ENCODE measurements at regions not wholly inside any gene's neighbourhood (a gene's known extent, or its start where the extent isn't known, plus 50 kb on each side); places are given as distances from the start of the nearest gene placed in this dataset.

GRCh38 chr1:244335456-244335855 is 116.3 kb downstream of the ADSS2 start:
- no peak for DNase-seq (ENCODE audit: low read depth)
- TF ChIP-seq, protein P1, sequence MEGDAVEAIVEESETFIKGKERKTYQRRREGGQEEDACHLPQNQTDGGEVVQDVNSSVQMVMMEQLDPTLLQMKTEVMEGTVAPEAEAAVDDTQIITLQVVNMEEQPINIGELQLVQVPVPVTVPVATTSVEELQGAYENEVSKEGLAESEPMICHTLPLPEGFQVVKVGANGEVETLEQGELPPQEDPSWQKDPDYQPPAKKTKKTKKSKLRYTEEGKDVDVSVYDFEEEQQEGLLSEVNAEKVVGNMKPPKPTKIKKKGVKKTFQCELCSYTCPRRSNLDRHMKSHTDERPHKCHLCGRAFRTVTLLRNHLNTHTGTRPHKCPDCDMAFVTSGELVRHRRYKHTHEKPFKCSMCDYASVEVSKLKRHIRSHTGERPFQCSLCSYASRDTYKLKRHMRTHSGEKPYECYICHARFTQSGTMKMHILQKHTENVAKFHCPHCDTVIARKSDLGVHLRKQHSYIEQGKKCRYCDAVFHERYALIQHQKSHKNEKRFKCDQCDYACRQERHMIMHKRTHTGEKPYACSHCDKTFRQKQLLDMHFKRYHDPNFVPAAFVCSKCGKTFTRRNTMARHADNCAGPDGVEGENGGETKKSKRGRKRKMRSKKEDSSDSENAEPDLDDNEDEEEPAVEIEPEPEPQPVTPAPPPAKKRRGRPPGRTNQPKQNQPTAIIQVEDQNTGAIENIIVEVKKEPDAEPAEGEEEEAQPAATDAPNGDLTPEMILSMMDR (IDR thresholded peaks at IDR 0.05; ENCODE audit: control insufficient read depth, insufficient read depth, low read depth, low read length, missing control alignments), result no peak
- H3K4me3 ChIP-seq (ENCODE audit: control insufficient read depth, low read depth, low read length), result no peak overlapping the region

DNA sequence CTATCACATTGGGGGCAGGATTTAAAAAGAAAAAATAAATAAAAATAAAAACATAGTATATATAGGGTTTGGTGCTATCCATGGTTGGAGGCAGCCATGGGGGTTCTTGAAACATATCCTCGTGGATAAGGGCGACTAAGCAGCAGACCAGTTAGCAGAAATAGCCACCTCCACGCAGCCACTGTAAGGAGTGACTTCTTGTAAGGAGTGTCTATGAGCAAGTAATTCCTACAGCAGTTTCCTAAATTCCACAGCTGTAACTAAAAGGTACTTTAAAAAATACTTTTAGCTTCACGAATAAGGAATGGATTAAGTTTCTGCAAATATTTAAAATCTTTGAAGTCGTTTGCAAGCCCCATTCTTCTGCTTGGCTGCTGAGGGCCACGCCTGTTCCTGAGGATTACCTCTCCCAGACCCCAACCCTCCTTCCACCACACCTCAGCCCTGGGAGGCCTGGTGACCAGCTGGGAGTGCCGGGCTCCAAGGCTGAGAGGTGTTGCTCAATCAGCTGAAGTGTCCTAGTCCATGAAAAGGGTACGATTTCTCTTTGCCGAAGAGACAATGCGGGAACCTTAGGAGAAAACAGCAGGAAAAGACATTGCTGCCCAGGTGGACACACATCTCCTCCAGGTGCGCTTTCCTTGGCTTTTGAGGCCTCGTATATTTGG is 115.3 kb downstream of the ADSS2 start:
- no peak for DNase-seq (ENCODE audit: low read depth)
- TF ChIP-seq, protein P1 (IDR thresholded peaks at IDR 0.05; ENCODE audit: control insufficient read depth, insufficient read depth, low read depth, low read length, missing control alignments), result no peak
- H3K4me3 ChIP-seq (ENCODE audit: control insufficient read depth, low read depth, low read length), result no peak overlapping the region

GRCh38 chr1:244337839-244338238 is 113.9 kb downstream of the ADSS2 start:
- DNase-seq (ENCODE audit: low read depth), result no peak
- H3K4me3 ChIP-seq (ENCODE audit: control insufficient read depth, low read depth, low read length), result no peak overlapping the region
- TF ChIP-seq, protein P1 (IDR thresholded peaks at IDR 0.05; ENCODE audit: control insufficient read depth, insufficient read depth, low read depth, low read length, missing control alignments), result no peak

GRCh38 chr1:244339073-244339692 is 112.5 kb downstream of the ADSS2 start:
- TF ChIP-seq, protein P1 (IDR thresholded peaks at IDR 0.05; ENCODE audit: control insufficient read depth, insufficient read depth, low read depth, low read length, missing control alignments), result no peak

GRCh38 chr1:244339776-244340175 is 111.9 kb downstream of the ADSS2 start:
- TF ChIP-seq, protein P1 (IDR thresholded peaks at IDR 0.05; ENCODE audit: control insufficient read depth, insufficient read depth, low read depth, low read length, missing control alignments), result no peak
- no peak overlapping the region for H3K4me3 ChIP-seq (ENCODE audit: control insufficient read depth, low read depth, low read length)
- DNase-seq (ENCODE audit: low read depth), result no peak

More at GRCh38 chr1:244339073-244339692, 112.5 kb downstream of the ADSS2 start:
- no peak for DNase-seq (ENCODE audit: low read depth)
- no peak overlapping the region for H3K4me3 ChIP-seq (ENCODE audit: control insufficient read depth, low read depth, low read length)

GRCh38 chr1:244340396-244340795 is 111.3 kb downstream of the ADSS2 start:
- no peak overlapping the region for H3K4me3 ChIP-seq (ENCODE audit: control insufficient read depth, low read depth, low read length)

More at GRCh38 chr1:244340396-244340795, 111.3 kb downstream of the ADSS2 start:
- DNase-seq (ENCODE audit: low read depth), result no peak
- TF ChIP-seq, protein P1 (IDR thresholded peaks at IDR 0.05; ENCODE audit: control insufficient read depth, insufficient read depth, low read depth, low read length, missing control alignments), result no peak
